Hematopoietic multipotent progenitor cell treated with erythropoietin and hydrocortisone succinate and interleukin-3 and kit ligand, for 6 days (in vitro differentiated cells): ENCODE measurements at regions not wholly inside any gene's neighbourhood (a gene's known extent, or its start where the extent isn't known, plus 50 kb on each side); places are given as distances from the start of the nearest gene placed in this dataset.
"Not testable (repeated sequence)": the region's sequence is repeated elsewhere in the genome, so short reads cannot be mapped to it uniquely, and the experiment has no call there.

Experiments
- DNase-seq: peaks from one replicate; pipeline ENCODE4 v3.0.0-alpha.2; 2015

- DNase-seq, result no peak
Measured at GRCh38 chr4:189497996-189498395, 442.7 kb upstream of the FRG1 start.

DNA sequence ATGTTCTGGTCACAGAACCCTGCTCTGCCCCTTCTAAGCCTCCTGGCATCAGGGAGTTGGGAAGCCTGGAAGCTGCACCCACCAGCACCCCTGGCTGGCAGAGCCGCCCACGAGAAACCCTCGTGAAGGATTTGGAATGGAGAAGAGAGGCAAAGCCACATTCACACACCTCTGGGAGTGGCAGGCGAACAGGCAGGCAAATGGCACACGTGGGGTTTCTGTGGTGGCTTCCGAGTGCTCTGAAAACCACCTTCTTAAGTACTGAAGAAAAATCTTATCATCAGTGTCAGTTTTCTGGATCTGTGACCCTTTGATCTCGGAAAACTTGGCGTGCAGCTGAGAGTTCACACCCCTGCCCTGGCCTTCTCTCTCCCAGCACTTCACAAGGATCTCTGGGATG is 442.2 kb upstream of the FRG1 start:
- DNase-seq, result no peak

GRCh38 chr4:189499696-189500095 is 441.0 kb upstream of the FRG1 start:
- DNase-seq, result no peak

GRCh38 chr4:189500970-189501369 is 439.7 kb upstream of the FRG1 start:
- no peak for DNase-seq

DNA sequence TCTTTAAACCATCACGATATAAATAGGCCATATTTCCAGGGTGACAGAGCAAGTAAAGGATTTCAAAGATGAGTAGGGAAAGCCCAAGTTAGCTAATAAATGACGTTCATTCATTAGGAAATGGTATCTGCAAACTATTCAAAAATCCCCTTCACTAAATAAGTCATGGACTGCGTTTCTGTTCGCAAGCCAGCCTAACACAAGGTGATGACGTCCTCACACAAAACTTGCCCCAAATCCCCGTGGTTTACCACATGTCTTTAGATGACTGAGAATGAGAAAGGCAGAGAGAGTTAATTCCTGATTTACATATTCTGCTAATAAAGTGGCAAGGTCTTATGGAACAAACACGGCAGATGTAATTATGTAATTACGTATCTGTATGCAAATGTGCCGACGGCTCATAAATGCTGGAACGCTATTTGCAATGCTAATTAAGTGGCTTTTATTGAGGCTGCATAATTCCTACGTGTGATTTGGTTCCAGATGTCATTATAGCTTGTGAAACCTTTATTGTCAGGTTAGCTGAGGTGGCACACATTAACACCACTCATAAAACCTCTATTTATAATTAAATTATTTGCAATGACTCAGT is 437.7 kb upstream of the FRG1 start:
- DNase-seq, result no peak

GRCh38 chr4:189504220-189504619 is 436.5 kb upstream of the FRG1 start:
- no peak for DNase-seq

DNA sequence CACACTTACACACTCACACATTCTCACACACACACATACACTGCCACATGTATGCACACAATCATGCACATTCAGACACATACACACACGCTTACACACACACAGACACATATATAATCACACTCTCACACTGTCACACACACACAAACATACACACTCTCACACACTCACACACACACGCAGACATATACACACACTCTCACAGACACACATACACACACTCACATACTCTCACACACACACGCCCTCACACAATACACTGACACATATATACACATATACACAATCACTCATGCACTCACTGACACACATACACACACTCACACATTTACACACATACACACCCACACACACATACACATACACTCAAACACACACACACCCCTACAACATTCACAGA is 435.3 kb upstream of the FRG1 start:
- no peak for DNase-seq

DNA sequence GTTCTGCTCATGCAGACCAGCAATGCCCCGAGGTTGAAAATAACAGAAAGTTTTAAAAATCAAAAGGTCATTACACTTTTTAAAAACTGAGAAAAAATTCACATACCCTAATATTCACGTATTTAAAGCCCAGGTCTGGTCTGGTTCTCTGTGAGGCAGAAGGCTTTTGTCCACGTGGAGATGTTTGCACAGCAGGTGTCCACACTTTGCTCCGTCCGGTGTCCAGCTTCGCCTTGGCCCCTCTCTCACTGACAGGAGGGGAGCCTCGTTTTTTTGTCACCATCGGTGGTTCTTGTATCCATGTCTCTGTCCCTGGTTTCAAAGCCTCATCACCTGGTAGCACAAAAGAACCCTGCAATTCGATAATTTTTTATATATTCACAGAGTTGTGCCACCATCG is 434.6 kb upstream of the FRG1 start:
- no peak for DNase-seq

DNA sequence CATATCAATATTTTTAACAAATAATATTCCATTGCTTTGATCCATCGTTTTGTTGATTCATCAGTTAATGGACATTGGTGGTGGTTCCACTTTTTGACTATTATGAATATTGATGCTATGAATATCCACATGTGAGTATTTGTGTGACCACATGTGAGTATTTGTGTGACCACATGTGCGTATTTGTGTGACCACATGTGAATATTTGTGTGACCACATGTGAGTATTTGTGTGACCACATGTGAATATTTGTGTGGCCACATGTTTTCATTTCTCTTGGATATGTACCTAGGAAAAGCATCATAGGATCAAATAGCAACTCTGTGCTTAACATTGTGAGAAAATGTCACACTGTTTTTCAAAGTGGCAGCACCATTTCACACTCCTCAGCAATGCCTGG is 433.6 kb upstream of the FRG1 start:
- DNase-seq, result no peak

DNA sequence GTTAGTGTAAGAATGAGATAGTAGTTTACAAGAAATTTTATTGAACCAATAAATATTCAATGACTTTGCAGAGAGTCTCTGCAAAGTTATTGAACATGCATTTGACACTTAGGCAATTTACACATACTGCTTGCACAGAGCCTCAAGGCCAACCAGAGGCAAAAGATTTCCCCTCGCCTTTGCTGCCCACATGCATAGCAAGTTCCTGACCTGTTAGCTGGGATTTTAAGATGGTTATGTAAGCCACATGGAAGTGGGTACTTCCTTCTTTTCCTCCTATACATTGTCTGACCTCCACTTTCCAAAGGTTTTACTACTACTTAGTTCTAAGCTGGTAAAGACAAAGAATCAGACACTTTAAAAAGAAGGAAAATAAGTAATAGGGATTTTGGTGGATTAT is 430.1 kb upstream of the FRG1 start:
- no peak for DNase-seq

GRCh38 chr4:189511581-189511980 is 429.1 kb upstream of the FRG1 start:
- DNase-seq, result no peak

GRCh38 chr4:189513421-189513820 is 427.3 kb upstream of the FRG1 start:
- DNase-seq, result no peak

DNA sequence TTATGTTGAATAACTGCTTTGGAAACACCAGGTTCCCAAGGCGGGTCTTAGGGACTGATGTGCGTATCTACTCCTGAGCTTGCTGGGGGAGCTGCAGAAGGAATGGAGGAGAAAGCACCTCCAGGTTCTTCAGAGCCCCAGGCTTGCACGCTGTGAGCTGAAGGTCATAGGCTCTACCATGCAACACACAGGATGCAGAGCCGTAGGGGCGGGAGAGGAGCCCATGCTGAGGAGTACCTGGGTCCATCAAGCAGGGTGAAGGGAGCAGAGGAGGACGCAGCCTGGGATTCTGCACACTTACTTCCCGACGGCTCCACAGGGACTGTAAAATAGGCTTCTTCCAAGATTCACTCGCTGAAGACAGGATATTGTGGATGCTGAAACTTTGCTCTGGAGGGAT is 426.5 kb upstream of the FRG1 start:
- DNase-seq, result no peak

GRCh38 chr4:189516902-189517301 is 423.8 kb upstream of the FRG1 start:
- DNase-seq, result no peak

- DNase-seq, result no peak
Measured at GRCh38 chr4:189519186-189519585, 421.5 kb upstream of the FRG1 start.

DNA sequence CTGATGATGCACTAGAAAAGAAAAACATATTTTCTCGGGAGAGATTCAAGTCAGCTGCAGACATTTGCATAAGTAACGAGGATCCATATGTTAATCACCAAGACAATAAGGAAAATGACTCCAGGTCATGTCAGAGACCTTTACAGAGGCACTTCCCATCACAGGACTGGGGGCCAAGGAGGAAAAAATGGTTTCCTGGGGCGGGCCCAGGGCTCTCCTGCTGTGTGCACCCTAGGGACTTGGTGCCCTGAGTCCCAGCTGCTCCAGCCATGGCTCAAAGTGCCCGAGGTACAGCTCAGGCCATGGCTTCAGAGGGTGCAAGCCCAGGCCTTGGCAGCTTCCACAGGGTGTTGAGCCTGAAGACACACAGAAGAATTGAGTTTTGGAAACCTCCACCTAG is 415.4 kb upstream of the FRG1 start:
- DNase-seq, result no peak

GRCh38 chr4:189530848-189531247 is 409.8 kb upstream of the FRG1 start:
- no peak for DNase-seq

- no peak for DNase-seq
Measured at GRCh38 chr4:189533603-189534002, 407.1 kb upstream of the FRG1 start.

- no peak for DNase-seq
Measured at GRCh38 chr4:189547559-189547958, 393.1 kb upstream of the FRG1 start.

DNA sequence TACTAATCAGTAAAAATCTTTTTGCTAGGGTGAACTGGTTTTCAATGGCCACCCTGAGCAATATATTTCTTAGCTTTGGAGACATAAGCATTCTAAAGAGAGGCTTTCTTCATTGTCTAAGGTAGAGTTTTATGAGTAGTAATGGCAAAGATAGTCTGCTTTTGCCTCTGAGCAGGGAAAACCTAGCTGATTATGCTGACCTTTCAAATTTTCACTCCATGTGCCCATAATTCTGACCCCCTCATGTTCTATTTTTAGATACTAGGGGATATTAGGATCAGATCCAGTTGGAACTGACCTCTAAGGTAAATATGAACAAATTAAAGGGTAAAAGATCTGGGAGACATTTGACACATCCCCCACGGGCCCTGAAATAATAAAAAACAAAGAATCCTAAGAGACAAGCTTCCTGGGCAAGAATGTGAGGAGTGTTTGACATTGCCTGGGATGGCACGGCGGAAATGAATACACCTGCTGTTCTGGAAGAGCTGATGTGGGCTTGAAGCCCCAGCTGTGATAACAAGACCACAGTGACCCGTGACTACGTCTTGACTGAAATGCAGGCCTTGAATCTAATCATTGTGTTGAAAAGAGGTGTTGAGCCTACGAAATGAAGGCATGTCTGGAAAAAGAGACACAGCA is 392.1 kb upstream of the FRG1 start:
- no peak for DNase-seq

GRCh38 chr4:189551931-189552670 is 388.6 kb upstream of the FRG1 start:
- DNase-seq, result not testable (repeated sequence)

- not testable (repeated sequence) for DNase-seq
Measured at GRCh38 chr4:189560605-189561004, 380.1 kb upstream of the FRG1 start.

DNA sequence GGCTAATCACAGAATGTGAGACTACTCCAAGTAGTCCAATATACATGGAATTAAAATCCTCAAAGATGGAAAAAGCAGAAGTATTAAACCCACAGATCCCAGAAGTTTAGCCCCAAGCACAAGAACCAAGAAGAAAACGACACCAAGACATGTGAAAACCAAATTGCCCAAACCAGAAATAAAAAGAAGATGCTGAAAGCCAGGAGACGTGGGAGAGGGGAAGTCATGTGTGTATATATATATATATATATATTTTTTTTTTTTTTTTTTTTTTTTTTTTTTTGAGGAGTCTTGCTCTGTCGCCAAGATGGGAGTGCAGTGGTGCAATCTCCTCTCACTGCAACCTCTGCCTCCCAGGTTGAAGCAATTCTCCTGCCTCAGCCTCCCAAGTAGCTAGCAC is 376.9 kb upstream of the FRG1 start:
- not testable (repeated sequence) for DNase-seq

DNA sequence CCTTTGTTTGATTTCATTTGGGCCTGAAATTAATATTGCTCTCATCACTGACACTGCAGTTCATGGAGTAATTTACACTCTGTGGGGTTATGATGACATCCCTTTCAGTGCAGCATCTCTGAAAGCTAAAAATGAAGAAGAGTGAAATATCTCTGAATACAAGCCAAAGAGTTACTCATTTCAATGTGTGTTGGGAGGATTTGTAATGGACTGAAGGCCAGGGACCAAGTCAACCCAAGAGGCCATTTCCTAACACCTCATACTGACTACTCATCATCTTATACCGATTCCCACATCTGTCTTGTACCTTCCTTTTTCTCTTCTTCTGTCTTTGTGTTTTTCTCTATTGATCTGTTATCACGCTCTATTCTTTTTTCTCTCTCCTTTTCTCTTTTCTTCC is 374.4 kb upstream of the FRG1 start:
- not testable (repeated sequence) for DNase-seq

DNA sequence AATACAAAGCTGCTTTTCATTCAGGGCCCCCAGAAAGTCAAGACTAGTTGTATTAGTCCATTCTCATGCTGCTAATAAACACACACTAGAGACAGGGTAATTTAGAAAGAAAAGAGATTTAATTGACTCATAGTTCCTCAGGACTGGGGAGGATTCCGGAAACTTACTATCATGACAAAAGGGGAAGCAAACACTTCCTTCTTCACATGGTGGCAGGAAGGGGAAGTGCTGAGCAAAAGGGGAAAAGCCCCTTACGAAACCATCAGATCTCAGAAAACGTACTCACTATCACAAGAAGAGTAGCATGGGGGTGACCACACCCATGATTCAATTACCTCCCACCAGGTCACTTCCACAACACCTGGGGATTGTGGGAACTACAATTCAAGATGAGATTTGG is 373.8 kb upstream of the FRG1 start:
- DNase-seq, result peak; percentile 19
